ENCODE measurements at regions not wholly inside any gene's neighbourhood (a gene's known extent, or its start where the extent isn't known, plus 50 kb on each side); places are given as distances from the start of the nearest gene placed in this dataset.

GRCh38 chr10:55446441-55447002 is 645.5 kb upstream of the PCDH15 start:
- intact Hi-C loops (cut with DNase I; ENCODE audit: low total_unique reads) = no loop called here
- TF ChIP-seq CTCF (IDR thresholded peaks at IDR 0.05) = no peak
- TF ChIP-seq POLR2A (IDR thresholded peaks at IDR 0.05) = no peak
- DNase-seq = no peak
- Histone ChIP-seq H3K36me3 (no peaks in the 10 kb centered on the region), H3K4me1 (no peaks in the 10 kb centered on the region), H3K27ac (no peak overlapping the region), H3K4me3 (no peak overlapping the region), H3K27me3 (no peaks in the 10 kb centered on the region), H3K9me3 (no peaks in the 10 kb centered on the region)

- Histone ChIP-seq H3K4me1 (no peaks in the 10 kb centered on the region), H3K4me3 (no peak overlapping the region), H3K27ac (no peak overlapping the region), H3K9me3 (no peaks in the 10 kb centered on the region), H3K36me3 (no peaks in the 10 kb centered on the region), H3K27me3 (no peaks in the 10 kb centered on the region)
- intact Hi-C loops (cut with DNase I; ENCODE audit: low total_unique reads) = no loop called here
- DNase-seq = no peak
- TF ChIP-seq POLR2A (IDR thresholded peaks at IDR 0.05) (no peak), CTCF (IDR thresholded peaks at IDR 0.05) (no peak)
Observed at GRCh38 chr10:55441777-55442176, 640.7 kb upstream of the PCDH15 start.

- no peak for TF ChIP-seq POLR2A (IDR thresholded peaks at IDR 0.05)
- no peak for TF ChIP-seq CTCF (IDR thresholded peaks at IDR 0.05)
- Histone ChIP-seq H3K4me1 (no peaks in the 10 kb centered on the region), H3K9me3 (no peaks in the 10 kb centered on the region), H3K27ac (no peak overlapping the region), H3K27me3 (peaks cover 0 to 1% of the 10 kb centered on the region in 2 donors), H3K4me3 (no peak overlapping the region), H3K36me3 (no peaks in the 10 kb centered on the region)
- intact Hi-C loops (cut with DNase I; ENCODE audit: low total_unique reads) = no loop called here
- DNase-seq = no peak
Observed at GRCh38 chr10:55426138-55426537, 625.1 kb upstream of the PCDH15 start.

GRCh38 chr10:55410415-55410885 is 609.4 kb upstream of the PCDH15 start:
- Histone ChIP-seq H3K9me3 (no peaks in the 10 kb centered on the region), H3K4me1 (no peaks in the 10 kb centered on the region), H3K27ac (no peak overlapping the region), H3K4me3 (no peak overlapping the region), H3K36me3 (no peaks in the 10 kb centered on the region), H3K27me3 (no peaks in the 10 kb centered on the region)
- TF ChIP-seq CTCF (IDR thresholded peaks at IDR 0.05) (no peak), POLR2A (IDR thresholded peaks at IDR 0.05) (no peak)
- DNase-seq = peak in 1 of 2 donors; percentile 21
- intact Hi-C loops (cut with DNase I; ENCODE audit: low total_unique reads) = no loop called here

- TF ChIP-seq POLR2A (IDR thresholded peaks at IDR 0.05) = no peak
- no peak for TF ChIP-seq CTCF (IDR thresholded peaks at IDR 0.05)
- Histone ChIP-seq H3K27ac (no peak overlapping the region), H3K4me1 (no peaks in the 10 kb centered on the region), H3K4me3 (no peak overlapping the region), H3K36me3 (no peaks in the 10 kb centered on the region), H3K27me3 (no peaks in the 10 kb centered on the region), H3K9me3 (no peaks in the 10 kb centered on the region)
- no peak for DNase-seq
- intact Hi-C loops (cut with DNase I; ENCODE audit: low total_unique reads) = no loop called here
Observed at GRCh38 chr10:55404094-55404493, 603.1 kb upstream of the PCDH15 start.

Data from uterus (tissue), 3 donors.